ENCODE measurements at regions not wholly inside any gene's neighbourhood (a gene's known extent, or its start where the extent isn't known, plus 50 kb on each side); places are given as distances from the start of the nearest gene placed in this dataset.

GRCh38 chr11:115676768-115677167, 172.6 kb upstream of the CADM1 start:
- Histone ChIP-seq H3K36me3 (no peaks in the 10 kb centered on the region), H3K4me3 (no peak overlapping the region), H3K27ac (no peak overlapping the region), H3K27me3 (no peaks in the 10 kb centered on the region), H3K9me3 (no peaks in the 10 kb centered on the region), H3K4me1 (peaks cover 0 to 9% (median 0%) of the 10 kb centered on the region in 4 donors)
- ATAC-seq (ENCODE audit: low FRiP score in 2 of 2) (no peak), DNase-seq (no peak)
- TF ChIP-seq, protein P1, sequence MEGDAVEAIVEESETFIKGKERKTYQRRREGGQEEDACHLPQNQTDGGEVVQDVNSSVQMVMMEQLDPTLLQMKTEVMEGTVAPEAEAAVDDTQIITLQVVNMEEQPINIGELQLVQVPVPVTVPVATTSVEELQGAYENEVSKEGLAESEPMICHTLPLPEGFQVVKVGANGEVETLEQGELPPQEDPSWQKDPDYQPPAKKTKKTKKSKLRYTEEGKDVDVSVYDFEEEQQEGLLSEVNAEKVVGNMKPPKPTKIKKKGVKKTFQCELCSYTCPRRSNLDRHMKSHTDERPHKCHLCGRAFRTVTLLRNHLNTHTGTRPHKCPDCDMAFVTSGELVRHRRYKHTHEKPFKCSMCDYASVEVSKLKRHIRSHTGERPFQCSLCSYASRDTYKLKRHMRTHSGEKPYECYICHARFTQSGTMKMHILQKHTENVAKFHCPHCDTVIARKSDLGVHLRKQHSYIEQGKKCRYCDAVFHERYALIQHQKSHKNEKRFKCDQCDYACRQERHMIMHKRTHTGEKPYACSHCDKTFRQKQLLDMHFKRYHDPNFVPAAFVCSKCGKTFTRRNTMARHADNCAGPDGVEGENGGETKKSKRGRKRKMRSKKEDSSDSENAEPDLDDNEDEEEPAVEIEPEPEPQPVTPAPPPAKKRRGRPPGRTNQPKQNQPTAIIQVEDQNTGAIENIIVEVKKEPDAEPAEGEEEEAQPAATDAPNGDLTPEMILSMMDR (IDR thresholded peaks at IDR 0.05) = no peak
- TF ChIP-seq POLR2AphosphoS5 (IDR thresholded peaks at IDR 0.05) = no peak
- no peak for TF ChIP-seq POLR2A (IDR thresholded peaks at IDR 0.05)
- no peak for TF ChIP-seq EP300 (IDR thresholded peaks at IDR 0.05)
- WGBS, 2 donors = 89 to 93% methylated on average over 4 of the region's 4 CpGs

- TF ChIP-seq, protein P1 (IDR thresholded peaks at IDR 0.05) = no peak
- no peak for TF ChIP-seq POLR2AphosphoS5 (IDR thresholded peaks at IDR 0.05)
- TF ChIP-seq POLR2A (IDR thresholded peaks at IDR 0.05) = no peak
- no peak for TF ChIP-seq EP300 (IDR thresholded peaks at IDR 0.05)
- H3K4me1 ChIP-seq = peaks cover 0 to 9% (median 0%) of the 10 kb centered on the region in 4 donors
- H3K9me3 ChIP-seq = no peaks in the 10 kb centered on the region
- H3K4me3 ChIP-seq = no peak overlapping the region
- no peak for ATAC-seq (ENCODE audit: low FRiP score in 2 of 2)
- H3K27me3 ChIP-seq = no peaks in the 10 kb centered on the region
- DNase-seq = no peak
- H3K27ac ChIP-seq = no peak overlapping the region
- no peaks in the 10 kb centered on the region for H3K36me3 ChIP-seq
- 84 to 88% methylated on average over 4 of the region's 4 CpGs for WGBS, 2 donors
These were observed 172.0 kb upstream of the CADM1 start for GRCh38 chr11:115676206-115676605.

DNA sequence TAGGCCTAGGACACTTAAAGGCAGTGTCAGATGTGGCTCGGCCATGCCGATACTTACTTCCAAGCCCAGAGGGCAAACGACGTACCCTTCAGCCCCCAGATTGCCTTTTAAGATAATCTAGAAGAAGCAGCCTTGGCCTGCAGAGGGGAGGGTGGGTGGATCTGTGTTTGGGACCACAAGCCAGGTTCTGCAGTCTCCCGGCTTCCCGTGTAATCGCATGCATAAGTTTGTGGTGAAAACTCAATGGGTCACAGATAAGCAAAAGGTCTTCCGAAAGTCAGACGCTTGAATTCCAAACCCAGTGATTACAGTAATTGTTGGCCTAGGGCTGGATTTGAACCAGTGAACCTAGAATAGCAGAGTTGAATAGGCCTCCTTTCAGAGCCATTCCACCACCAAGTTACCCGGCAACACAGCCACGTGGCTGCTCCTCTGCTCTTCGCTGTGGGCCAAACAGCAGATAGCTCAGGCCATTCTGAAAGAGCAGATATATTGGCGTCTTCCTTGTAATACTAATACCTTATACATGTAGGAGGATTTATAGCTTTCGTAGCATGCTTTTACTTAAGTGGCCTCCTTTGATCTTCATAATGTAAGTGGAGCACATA, 170.8 kb upstream of the CADM1 start:
- H3K27me3 ChIP-seq = no peaks in the 10 kb centered on the region
- WGBS, 2 donors = 93 to 95% methylated on average over 14 of the region's 14 CpGs
- no peak for ATAC-seq (ENCODE audit: low FRiP score in 2 of 2)
- H3K4me3 ChIP-seq = no peak overlapping the region
- H3K4me1 ChIP-seq = peaks cover 0 to 9% (median 0%) of the 10 kb centered on the region in 4 donors
- no peaks in the 10 kb centered on the region for H3K36me3 ChIP-seq
- no peak for DNase-seq
- no peak for TF ChIP-seq POLR2AphosphoS5 (IDR thresholded peaks at IDR 0.05)
- no peak for TF ChIP-seq EP300 (IDR thresholded peaks at IDR 0.05)
- H3K27ac ChIP-seq = no peak overlapping the region
- no peaks in the 10 kb centered on the region for H3K9me3 ChIP-seq

- ATAC-seq (ENCODE audit: low FRiP score in 2 of 2) = no peak
- Histone ChIP-seq H3K9me3 (no peaks in the 10 kb centered on the region), H3K27me3 (no peaks in the 10 kb centered on the region), H3K36me3 (no peaks in the 10 kb centered on the region), H3K4me1 (peaks cover 0 to 9% (median 0%) of the 10 kb centered on the region in 4 donors), H3K4me3 (no peak overlapping the region), H3K27ac (no peak overlapping the region)
- DNase-seq = no peak
- WGBS, 2 donors = 84 to 86% methylated on average over 16 of the region's 16 CpGs
- no peak for TF ChIP-seq EP300 (IDR thresholded peaks at IDR 0.05)
- TF ChIP-seq POLR2A (IDR thresholded peaks at IDR 0.05) = no peak
- no peak for TF ChIP-seq POLR2AphosphoS5 (IDR thresholded peaks at IDR 0.05)
- TF ChIP-seq, protein P1 (IDR thresholded peaks at IDR 0.05) = no peak
These were observed 170.1 kb upstream of the CADM1 start for GRCh38 chr11:115674176-115674936.

DNA sequence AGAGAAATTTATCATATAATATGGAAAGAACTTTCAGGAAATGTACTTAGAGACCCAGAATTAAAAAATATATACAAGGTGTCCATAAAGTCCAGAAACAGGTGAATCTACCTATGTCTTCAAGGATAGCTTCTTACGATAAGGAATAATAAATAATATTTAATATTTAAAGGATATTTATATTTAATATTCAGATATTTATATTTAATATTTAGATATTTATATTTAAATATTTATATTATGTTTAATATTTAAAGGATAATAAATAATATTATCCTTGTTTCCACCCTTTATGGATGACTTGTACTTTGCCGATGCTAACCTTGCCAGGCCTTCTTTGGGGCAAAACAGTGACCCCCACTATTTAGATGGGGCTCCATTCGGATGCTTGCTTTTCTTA, 169.5 kb upstream of the CADM1 start:
- Histone ChIP-seq H3K4me3 (no peak overlapping the region), H3K36me3 (no peaks in the 10 kb centered on the region), H3K27ac (no peak overlapping the region), H3K27me3 (no peaks in the 10 kb centered on the region), H3K9me3 (no peaks in the 10 kb centered on the region), H3K4me1 (peaks cover 0 to 9% (median 0%) of the 10 kb centered on the region in 4 donors)
- DNase-seq (no peak), ATAC-seq (ENCODE audit: low FRiP score in 2 of 2) (no peak)
- TF ChIP-seq POLR2A (IDR thresholded peaks at IDR 0.05) (no peak), POLR2AphosphoS5 (IDR thresholded peaks at IDR 0.05) (no peak), EP300 (IDR thresholded peaks at IDR 0.05) (no peak)
- TF ChIP-seq, protein P1 (IDR thresholded peaks at IDR 0.05) = no peak
- 89 to 97% methylated on average over 3 of the region's 3 CpGs for WGBS, 2 donors
